Sciatic nerve (tissue), 2 donors: ENCODE measurements at regions not wholly inside any gene's neighbourhood (a gene's known extent, or its start where the extent isn't known, plus 50 kb on each side); places are given as distances from the start of the nearest gene placed in this dataset.
"Not testable (repeated sequence)": the region's sequence is repeated elsewhere in the genome, so short reads cannot be mapped to it uniquely, and the experiment has no call there.

Experiments
- ATAC-seq: fragments of 200-7000 bp; cut with Tn5 transposase; one replicate; pipeline ENCODE4 v1.9.1; 2020; ENCODE audit warnings: mild to moderate bottlenecking, moderate library complexity
- DNase-seq: peaks from one replicate; pipeline ENCODE4 v3.0.0-alpha.2; 2020; ENCODE audit warnings: low spot score
- intact Hi-C: fragments of 100-400 bp; cut with DNase I; formaldehyde crosslinking; loops from one replicate; pipeline ENCODE4 v1.14.2; 2022
- donor health status: DM: no; HTN: no; CAD: no.
- donor health status: DM: no; HTN: no; CAD: no.

GRCh38 chr3:48101301-48101650, 85.1 kb upstream of the MAP4 start:
- intact Hi-C loops, ATAC-seq, DNase-seq: not testable (repeated sequence)

DNA sequence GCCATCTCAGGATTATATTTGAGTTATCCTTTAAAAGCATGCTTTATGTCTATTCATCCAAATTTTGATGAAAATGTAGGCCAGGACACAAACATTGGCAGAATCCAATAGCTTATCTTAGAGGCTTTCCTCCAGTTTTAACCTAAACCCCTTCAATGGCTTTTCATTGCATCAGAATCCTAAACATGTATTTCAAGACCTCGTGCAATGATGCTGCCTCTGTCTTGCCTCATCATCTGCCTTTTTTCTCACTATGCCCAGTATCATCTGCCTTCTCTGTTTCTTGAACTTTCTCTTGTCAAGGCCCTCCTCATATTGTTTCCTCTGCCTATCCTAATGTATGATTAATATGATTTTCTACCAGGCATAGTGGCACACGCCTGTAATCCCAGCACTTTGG, 76.1 kb upstream of the MAP4 start:
- DNase-seq (no peak), ATAC-seq (no peak)
- intact Hi-C loops, result no loop called here

- intact Hi-C loops, result no loop called here
- no peak for ATAC-seq
- DNase-seq, result no peak
Measured at GRCh38 chr3:48090166-48090939, 74.1 kb upstream of the MAP4 start.

DNA sequence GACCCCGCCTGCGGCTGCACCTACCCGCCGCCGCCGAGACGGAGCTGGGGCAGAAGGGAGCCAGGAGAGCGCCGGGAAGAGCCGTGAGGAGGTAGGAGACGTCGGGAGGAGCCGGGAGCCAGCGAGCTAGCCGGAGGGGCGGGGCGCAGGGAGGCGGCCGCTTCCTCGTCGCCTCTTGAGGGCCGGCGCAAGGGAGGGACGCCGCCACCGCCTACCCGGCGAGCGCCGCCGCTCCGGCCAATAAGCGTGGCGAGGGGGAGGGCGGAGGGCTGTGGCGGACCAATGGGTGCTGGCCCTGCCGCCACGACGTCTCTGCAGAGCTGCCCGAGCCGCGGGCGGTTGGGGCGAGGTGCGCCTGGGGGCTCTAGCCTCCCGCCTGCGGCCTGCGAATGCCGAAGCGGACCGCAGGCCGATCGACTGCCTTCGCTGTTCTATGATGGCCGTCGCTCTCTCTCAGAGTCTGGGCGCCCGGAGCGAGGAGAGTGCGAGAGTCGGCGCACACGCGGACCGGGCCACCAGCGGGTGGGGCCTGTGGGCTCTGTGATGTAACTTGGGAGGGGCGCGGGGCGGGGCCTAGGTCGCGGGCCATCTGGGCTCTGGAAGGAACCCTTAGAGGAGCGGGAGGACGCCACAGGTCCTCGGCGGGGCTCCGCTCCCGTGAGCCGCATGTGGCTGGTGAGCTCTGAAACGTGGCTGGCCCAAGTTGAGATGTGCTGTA, 72.7 kb upstream of the MAP4 start:
- DNase-seq, result peak; percentile 98
- peak; percentile 96 for ATAC-seq
- intact Hi-C loops, result no loop called here

DNA sequence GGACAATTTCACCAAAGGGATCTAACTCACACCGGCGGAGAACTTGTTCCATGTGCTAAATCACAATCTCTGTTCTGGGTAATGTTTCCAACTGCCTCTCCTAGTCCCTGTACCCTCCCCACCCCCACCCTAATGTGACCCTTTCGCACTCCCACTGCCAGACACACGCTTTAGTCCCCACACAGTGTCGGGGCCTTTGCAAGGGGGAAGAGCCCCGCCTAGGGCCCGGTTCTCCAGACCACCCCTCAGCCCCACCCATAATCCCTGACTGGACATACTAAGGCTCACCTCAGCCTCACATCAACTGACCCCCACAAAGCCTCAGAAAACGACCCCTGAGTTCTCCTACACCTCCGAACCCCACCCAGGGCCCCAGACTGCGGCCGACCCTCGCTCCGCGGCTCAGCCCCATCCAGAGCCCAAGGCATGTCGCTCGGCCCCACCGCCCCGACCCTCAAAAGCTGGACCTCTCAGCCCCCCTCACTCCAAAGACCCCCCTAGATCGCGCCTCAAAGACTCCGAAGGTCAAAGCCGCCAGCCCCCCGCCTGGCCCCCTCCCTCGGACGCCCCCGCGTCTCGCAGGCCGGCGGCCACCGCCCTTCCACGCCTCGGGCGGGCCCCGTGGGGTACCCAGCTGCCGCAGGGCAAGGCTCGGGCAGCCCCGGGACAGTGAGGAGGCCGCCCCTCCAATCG, 72.0 kb upstream of the MAP4 start:
- ATAC-seq (peak; percentile 7), DNase-seq (peak; percentile 63)
- intact Hi-C loops, result no loop called here

DNA sequence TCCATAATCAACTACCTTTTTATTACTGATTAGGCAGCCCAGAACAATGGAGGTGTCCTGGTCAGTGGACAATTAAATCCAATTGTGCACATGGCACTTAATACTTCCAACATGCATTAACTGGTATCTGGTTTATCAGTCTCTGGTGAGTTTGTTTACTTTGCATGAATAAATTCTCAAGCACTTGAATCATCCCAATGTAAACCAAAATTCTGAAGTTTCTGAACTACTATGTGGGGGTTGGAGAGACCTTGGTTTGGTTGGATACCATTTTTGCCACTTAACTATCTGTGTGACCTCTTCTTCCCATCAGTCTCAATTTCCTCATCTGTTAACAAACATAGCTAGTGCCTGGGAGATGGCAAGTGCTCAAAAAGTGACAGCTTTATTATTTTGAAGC, 70.5 kb upstream of the MAP4 start:
- DNase-seq (no peak), ATAC-seq (no peak)
- intact Hi-C loops, result no loop called here

DNA sequence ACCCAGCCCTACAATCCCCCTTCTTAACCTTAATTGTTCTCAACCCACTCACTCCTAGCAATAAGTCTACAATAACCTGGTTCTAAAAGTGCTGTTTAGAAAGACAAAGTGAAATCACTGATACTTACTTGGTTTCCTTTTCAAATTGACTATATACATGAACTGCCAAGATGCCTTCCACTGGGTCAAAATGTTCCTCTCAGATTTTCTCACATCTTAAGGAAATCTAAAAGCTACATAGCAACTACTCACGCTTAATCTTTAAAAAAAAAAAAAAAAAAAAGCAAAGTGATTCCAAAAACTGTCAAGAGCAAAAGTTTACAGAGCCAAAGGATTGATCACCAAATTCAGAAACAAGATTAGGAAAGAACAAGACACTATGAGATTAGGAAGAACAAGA, 68.7 kb upstream of the MAP4 start:
- intact Hi-C loops, result no loop called here
- DNase-seq (no peak), ATAC-seq (no peak)

- ATAC-seq (no peak), DNase-seq (no peak)
- intact Hi-C loops, result no loop called here
Measured at GRCh38 chr3:48084170-48084569, 68.0 kb upstream of the MAP4 start.

DNA sequence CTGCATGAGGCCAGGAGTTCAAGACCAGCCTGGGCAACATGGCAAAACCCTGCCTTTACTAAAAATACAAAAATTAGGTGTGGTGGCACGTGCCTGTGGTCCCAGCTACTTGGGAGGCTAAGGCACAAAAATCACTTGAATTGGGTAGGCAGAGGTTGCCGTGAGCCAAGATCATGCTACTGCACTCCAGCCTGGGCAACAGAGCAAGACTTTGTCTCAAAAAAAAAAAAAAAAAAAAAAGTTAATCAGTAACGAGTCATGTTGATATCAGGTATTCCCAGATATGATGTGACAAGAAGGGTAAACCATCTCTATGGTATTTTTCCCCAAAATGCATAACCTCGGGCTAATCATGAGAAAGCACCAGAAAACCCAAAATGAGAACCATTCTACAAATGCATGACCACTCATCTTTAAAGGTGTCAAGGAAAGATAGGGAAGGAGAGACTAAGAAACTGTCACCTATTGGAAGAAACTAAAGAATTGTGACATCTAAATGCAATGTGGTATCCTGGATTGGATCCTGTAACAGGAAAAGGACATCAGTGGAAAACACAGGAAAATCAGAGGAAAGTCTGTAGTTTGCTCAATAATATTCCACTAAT, 66.5 kb upstream of the MAP4 start:
- intact Hi-C loops, result no loop called here
- ATAC-seq (no peak), DNase-seq (no peak)

GRCh38 chr3:48077815-48078214, 61.6 kb upstream of the MAP4 start:
- intact Hi-C loops, result no loop called here
- DNase-seq (no peak), ATAC-seq (no peak)

- ATAC-seq (no peak), DNase-seq (no peak)
- intact Hi-C loops, result no loop called here
Measured at GRCh38 chr3:48070030-48070429, 53.8 kb upstream of the MAP4 start.

DNA sequence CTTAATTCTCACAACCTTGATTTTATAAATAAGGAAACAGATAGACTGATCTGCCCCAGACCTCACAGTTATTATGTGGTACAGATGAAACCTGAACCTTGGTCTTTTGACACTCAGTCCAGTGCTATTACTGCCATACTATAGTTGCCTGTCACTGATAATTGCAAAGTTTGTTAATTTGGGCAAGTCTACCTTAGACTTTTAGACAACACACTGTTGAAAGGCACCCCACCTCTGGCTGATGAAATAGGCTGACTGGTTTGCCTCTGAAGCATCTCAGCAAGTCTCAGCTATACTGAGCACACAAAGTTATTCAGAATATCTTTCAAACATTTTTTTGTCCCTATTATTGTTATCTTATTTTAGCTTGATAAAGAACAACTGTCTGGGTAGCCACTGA, 53.1 kb upstream of the MAP4 start:
- ATAC-seq (no peak), DNase-seq (no peak)
- intact Hi-C loops, result no loop called here

DNA sequence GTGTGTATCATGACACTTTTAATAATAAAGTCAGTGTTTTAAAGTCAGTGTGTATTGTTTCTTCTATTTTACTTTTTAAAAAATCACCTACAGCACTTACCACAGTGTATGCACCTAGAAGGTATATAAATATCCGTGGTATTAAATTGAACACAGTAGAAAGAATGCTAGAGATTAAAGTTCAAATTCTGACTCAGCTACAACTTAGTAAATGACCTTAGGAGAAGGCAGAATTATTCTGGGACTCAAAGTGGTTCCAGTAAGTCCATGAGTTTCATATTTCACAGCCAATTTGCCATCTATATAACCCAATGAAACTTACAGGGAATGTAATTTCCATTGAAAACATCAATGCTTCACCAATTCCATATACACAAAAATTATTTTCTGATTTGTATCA, 52.7 kb upstream of the MAP4 start:
- DNase-seq (no peak), ATAC-seq (no peak)
- intact Hi-C loops, result no loop called here

DNA sequence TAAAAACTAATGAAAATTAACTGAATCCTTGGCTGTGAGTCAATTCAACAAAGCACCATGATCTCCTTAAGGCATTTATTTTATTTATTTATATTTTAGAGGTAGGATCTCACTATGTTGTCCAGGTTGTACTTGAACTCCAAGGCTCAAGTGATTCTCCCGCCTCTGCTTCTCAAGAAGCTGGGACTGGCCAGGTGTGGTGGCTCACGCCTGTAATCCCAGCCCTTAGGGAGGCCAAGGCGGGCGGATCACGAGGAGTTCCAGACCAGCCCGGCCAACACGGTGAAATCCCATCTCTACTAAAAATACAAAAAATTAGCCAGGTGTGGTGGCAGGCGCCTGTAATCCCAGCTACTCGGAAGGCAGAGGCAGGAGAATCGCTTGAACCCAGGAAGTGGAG, 52.1 kb upstream of the MAP4 start:
- DNase-seq, intact Hi-C loops, ATAC-seq: not testable (repeated sequence)

- no peak for DNase-seq
- no peak for ATAC-seq
- intact Hi-C loops, result no loop called here
Measured at GRCh38 chr3:48067271-48067670, 51.1 kb upstream of the MAP4 start.
